ENCODE measurements at regions not wholly inside any gene's neighbourhood (a gene's known extent, or its start where the extent isn't known, plus 50 kb on each side); places are given as distances from the start of the nearest gene placed in this dataset.

DNA sequence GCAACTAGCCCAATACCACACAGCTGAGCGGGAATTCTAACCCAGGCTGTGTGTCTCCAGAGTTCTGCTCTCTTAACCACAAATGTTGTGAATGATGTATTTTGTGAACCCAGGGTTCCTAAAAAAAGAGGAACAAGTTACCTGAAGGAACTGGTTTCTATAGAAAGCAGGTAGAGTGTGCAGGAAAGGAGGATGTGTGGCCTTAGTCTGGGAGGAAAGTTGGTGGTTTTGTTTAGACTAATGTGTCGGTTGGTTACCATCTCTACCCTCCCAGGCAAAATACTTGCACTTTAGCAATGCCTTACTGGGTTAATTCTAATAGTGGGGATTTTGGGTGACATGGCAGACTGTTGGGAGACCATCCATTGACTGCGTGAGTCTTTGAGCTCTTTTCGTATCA lies 143.3 kb downstream of the SCP2D1 start:
- TF ChIP-seq CTCF (IDR thresholded peaks at IDR 0.05; ENCODE audit: poor library complexity, severe bottlenecking), result no peak
- no peak for TF ChIP-seq EZH2 (IDR thresholded peaks at IDR 0.05; ENCODE audit: borderline replicate concordance, insufficient read depth, low read length, poor library complexity, severe bottlenecking)
- TF ChIP-seq EP300 (conservative IDR thresholded peaks at IDR 0.05; ENCODE audit: poor library complexity, severe bottlenecking), result no peak
- TF ChIP-seq REST (IDR thresholded peaks at IDR 0.05; ENCODE audit: borderline replicate concordance), result no peak
- no peak for TF ChIP-seq TAF1 (IDR thresholded peaks at IDR 0.05; ENCODE audit: low read depth)
- no peak for TF ChIP-seq POLR2AphosphoS5 (IDR thresholded peaks at IDR 0.05)
- no peak for TF ChIP-seq MXI1 (conservative IDR thresholded peaks at IDR 0.05; ENCODE audit: poor library complexity, severe bottlenecking)
- no peak for TF ChIP-seq RAD21 (conservative IDR thresholded peaks at IDR 0.05)
- TF ChIP-seq SMC3 (conservative IDR thresholded peaks at IDR 0.05; ENCODE audit: poor library complexity), result no peak
- Histone ChIP-seq H3K79me2 (replicated peaks; ENCODE audit: insufficient read depth, low read length) (no peaks in the 10 kb centered on the region), H3K4me2 (ENCODE audit: low read length) (no peak overlapping the region)

DNA sequence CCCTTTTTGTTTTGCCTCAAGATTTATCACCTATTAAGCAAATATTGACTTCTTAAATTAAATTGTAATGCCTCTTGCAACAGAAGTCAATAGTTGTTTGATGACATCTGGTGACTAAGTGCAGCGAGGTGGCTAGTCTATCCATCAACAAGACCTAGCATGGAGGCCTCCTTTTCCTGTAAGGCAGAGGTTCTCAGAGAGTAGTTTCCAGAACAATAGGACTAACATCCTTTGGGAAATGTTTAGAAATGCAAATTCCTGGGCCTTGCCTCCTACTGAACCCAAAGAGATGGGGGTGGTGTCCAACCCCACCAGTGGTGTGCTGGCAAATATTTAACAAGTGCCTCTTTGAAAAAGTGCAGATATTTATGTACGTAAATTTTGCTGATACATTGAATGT lies 143.7 kb downstream of the SCP2D1 start:
- no peaks in the 10 kb centered on the region for H4K20me1 ChIP-seq (ENCODE audit: insufficient read depth)
- H3K9ac ChIP-seq (ENCODE audit: low read length), result no peak overlapping the region
- no peaks in the 10 kb centered on the region for H3K9me3 ChIP-seq (ENCODE audit: low read length)
- no peak overlapping the region for H3K27ac ChIP-seq (ENCODE audit: low read length)
- H3K27me3 ChIP-seq (ENCODE audit: insufficient read depth, low read depth, low read length), result no peaks in the 10 kb centered on the region
- no peak overlapping the region for H3K4me2 ChIP-seq (ENCODE audit: low read length)
- H3K36me3 ChIP-seq (ENCODE audit: insufficient read depth, low read length), result no peaks in the 10 kb centered on the region
- H3K4me3 ChIP-seq (ENCODE audit: low read length), result no peak overlapping the region
- no peak for TF ChIP-seq EZH2 (IDR thresholded peaks at IDR 0.05; ENCODE audit: borderline replicate concordance, insufficient read depth, low read length, poor library complexity, severe bottlenecking)
- no peak for TF ChIP-seq REST (IDR thresholded peaks at IDR 0.05; ENCODE audit: borderline replicate concordance)
- TF ChIP-seq CTCF (IDR thresholded peaks at IDR 0.05; ENCODE audit: poor library complexity, severe bottlenecking), result no peak
- no peak for TF ChIP-seq EP300 (conservative IDR thresholded peaks at IDR 0.05; ENCODE audit: poor library complexity, severe bottlenecking)
- TF ChIP-seq RAD21 (conservative IDR thresholded peaks at IDR 0.05), result no peak
- no peak for TF ChIP-seq MXI1 (conservative IDR thresholded peaks at IDR 0.05; ENCODE audit: poor library complexity, severe bottlenecking)
- H2AFZ ChIP-seq (ENCODE audit: low read depth, low read length), result no peak overlapping the region
- no peaks in the 10 kb centered on the region for H3K79me2 ChIP-seq (replicated peaks; ENCODE audit: insufficient read depth, low read length)
- no peaks in the 10 kb centered on the region for H3F3A ChIP-seq (ENCODE audit: insufficient read depth, low read length, poor library complexity, severe bottlenecking)
- H3K9me2 ChIP-seq (ENCODE audit: insufficient read depth, low read length), result no peaks in the 10 kb centered on the region

More for the DNA sequence above, 143.3 kb downstream of the SCP2D1 start:
- Histone ChIP-seq H3K27me3 (ENCODE audit: insufficient read depth, low read depth, low read length) (no peaks in the 10 kb centered on the region), H3K27ac (ENCODE audit: low read length) (no peak overlapping the region), H4K20me1 (ENCODE audit: insufficient read depth) (no peaks in the 10 kb centered on the region), H3K9me2 (ENCODE audit: insufficient read depth, low read length) (no peaks in the 10 kb centered on the region), H2AFZ (ENCODE audit: low read depth, low read length) (no peak overlapping the region), H3K9me3 (ENCODE audit: low read length) (no peaks in the 10 kb centered on the region), H3K36me3 (ENCODE audit: insufficient read depth, low read length) (no peaks in the 10 kb centered on the region), H3F3A (ENCODE audit: insufficient read depth, low read length, poor library complexity, severe bottlenecking) (no peaks in the 10 kb centered on the region), H3K9ac (ENCODE audit: low read length) (no peak overlapping the region), H3K4me3 (ENCODE audit: low read length) (no peak overlapping the region)

Measured in neural cell (in vitro differentiated cells).